ENCODE measurements at regions not wholly inside any gene's neighbourhood (a gene's known extent, or its start where the extent isn't known, plus 50 kb on each side); places are given as distances from the start of the nearest gene placed in this dataset.

DNA sequence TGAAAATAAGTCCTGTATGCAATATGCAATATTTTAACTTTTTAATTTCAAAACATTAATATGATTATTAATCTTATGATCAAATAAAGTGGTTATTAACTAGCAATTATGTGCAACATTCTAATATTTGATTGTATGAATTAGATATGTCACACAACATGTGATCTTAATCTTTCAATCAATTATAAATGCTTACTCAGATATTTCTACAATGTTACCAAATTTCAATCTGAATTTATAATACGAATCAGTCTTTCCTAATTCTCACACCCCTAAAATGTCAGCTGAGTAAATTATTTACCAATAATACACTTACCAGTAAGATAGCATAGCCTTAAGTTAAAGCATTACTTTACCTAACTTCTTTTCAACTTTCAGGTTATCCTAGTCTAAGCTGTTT lies 186.3 kb downstream of the CALCRL start:
- TF ChIP-seq POLR2AphosphoS5 (IDR thresholded peaks at IDR 0.05; ENCODE audit: borderline replicate concordance, low read depth, low read length) (no peak), EZH2 (IDR thresholded peaks at IDR 0.05) (no peak), FOXP2 (optimal IDR thresholded peaks at IDR 0.05; ENCODE audit: control extremely low read depth, extremely low read length, insufficient read depth) (no peak)

Measured in SK-N-MC (cell line).